ENCODE measurements at regions not wholly inside any gene's neighbourhood (a gene's known extent, or its start where the extent isn't known, plus 50 kb on each side); places are given as distances from the start of the nearest gene placed in this dataset.

DNA sequence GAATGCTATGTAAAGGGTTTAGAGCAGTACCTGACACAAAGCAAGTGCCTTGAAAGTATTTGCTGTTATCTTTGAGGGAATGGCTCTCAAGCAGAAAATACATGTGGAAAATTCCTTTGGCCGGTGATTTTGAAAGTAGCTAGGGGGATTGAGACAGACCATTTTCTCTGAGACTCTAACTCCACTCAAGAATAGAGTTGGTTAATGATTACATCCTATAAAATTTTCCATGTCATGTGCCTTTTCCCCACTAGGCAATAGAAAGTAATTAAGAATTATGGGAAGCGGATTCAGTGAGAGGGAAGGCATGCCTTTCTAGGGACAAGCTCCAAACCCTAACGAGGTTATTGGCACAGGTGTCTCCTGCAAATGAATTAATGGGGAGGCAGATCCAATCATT lies 276.0 kb downstream of the GPATCH2 start:
- TF ChIP-seq, protein P1, sequence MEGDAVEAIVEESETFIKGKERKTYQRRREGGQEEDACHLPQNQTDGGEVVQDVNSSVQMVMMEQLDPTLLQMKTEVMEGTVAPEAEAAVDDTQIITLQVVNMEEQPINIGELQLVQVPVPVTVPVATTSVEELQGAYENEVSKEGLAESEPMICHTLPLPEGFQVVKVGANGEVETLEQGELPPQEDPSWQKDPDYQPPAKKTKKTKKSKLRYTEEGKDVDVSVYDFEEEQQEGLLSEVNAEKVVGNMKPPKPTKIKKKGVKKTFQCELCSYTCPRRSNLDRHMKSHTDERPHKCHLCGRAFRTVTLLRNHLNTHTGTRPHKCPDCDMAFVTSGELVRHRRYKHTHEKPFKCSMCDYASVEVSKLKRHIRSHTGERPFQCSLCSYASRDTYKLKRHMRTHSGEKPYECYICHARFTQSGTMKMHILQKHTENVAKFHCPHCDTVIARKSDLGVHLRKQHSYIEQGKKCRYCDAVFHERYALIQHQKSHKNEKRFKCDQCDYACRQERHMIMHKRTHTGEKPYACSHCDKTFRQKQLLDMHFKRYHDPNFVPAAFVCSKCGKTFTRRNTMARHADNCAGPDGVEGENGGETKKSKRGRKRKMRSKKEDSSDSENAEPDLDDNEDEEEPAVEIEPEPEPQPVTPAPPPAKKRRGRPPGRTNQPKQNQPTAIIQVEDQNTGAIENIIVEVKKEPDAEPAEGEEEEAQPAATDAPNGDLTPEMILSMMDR (IDR thresholded peaks at IDR 0.05) = no peak
- TF ChIP-seq EP300 (IDR thresholded peaks at IDR 0.05) (no peak), POLR2AphosphoS5 (IDR thresholded peaks at IDR 0.05) (no peak)
